NCI-H526 treated with DMSO at 0.1 percent for 48 hours (cell line): ENCODE measurements at regions not wholly inside any gene's neighbourhood (a gene's known extent, or its start where the extent isn't known, plus 50 kb on each side); places are given as distances from the start of the nearest gene placed in this dataset.
"Not testable (repeated sequence)": the region's sequence is repeated elsewhere in the genome, so short reads cannot be mapped to it uniquely, and the experiment has no call there.

Experiments
- DNase-seq: peaks from one replicate; lab custom pipeline; 2025; lab: John Stamatoyannopoulos, UW

DNA sequence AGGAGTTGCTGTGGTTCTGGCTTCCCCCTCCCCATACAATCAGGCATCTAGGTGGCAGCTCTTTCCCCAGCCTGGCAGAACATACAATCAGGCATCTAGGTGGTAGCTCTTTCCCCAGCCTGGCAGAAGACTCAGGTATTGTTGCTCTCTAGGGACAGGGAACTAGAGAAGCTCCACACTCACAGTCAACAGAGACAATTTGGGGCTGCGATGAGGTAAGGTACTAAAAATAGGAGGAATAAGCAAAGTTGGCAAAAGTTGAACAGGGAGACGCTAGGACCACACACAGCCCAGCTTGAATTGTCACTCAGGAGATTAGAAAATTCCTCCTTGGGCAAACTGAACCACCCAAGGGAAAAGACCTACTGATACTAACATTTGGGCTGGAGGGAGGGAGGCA, 315.5 kb upstream of the CDH5 start:
- no peak for DNase-seq

GRCh38 chr16:66049865-66050264, 316.6 kb upstream of the CDH5 start:
- no peak for DNase-seq

- DNase-seq, result no peak
Observed at GRCh38 chr16:66045626-66046025, 320.9 kb upstream of the CDH5 start.

- no peak for DNase-seq
Observed at GRCh38 chr16:66044556-66044955, 321.9 kb upstream of the CDH5 start.

GRCh38 chr16:66044089-66044488, 322.4 kb upstream of the CDH5 start:
- no peak for DNase-seq

DNA sequence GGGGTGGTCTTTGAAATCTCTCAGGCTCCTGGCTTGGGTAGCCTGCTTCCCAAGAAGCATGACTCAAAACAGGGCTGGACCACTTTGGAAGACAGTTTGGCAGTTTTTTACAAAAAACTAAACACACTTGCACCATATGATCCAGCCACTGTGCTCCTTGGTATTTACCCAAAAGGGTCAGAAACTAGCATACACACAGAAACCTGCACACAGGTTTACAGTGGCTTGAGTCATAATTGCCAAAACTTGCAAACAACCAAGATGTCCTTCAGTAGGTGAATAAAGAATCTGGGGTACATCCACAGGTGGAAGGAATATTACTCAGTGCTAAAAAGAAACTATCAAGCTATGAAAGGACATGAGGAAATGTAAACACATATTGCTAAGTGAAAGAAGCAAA, 323.2 kb upstream of the CDH5 start:
- DNase-seq, result no peak

- DNase-seq, result no peak
Observed at GRCh38 chr16:66042341-66042740, 324.1 kb upstream of the CDH5 start.

- DNase-seq, result no peak
Observed at GRCh38 chr16:66041907-66042306, 324.6 kb upstream of the CDH5 start.

- DNase-seq, result no peak
Observed at GRCh38 chr16:66039793-66040192, 326.7 kb upstream of the CDH5 start.

DNA sequence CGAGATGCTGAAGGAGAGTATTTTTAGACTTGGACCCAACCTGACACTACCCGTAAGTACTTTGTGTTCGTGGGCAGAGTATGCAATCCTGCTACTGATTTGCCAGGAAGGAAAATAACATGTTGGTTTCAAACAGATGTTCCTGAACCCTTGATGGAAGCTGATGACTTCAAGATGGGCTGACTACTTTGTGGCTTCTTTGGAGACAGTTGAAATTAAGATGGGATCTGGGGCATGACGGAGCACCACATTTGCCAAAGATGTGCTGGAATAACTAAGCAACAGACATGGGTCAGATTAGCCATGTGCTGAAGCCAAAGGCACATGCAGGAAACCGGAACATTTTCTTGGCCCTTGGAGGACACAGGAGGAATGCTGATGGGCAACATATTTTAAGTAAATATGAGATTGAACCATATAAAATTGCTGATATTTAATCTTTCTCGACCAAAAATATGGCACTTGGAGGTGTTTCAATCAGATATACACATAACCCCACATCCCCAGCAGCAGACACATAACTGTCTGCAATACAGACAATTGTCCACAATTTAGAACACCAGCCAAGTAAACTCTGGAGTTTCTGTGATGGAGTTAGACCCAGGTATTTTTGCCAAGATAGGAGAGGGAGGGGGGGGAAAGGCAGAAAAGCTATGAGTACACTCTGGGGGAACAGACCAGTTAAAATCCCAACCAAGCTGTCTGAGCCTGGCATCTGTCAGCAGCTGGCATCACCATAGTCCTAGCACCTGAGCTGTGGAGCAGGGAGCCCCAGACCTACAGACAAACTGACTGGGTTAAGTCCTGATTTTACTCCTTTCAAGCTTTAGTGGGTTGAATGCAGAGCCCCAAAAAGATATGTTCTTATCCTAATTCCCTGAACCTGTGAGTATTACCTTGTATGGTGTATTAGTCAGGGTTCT, 329.4 kb upstream of the CDH5 start:
- DNase-seq, result no peak

GRCh38 chr16:66036184-66036583, 330.3 kb upstream of the CDH5 start:
- no peak for DNase-seq

DNA sequence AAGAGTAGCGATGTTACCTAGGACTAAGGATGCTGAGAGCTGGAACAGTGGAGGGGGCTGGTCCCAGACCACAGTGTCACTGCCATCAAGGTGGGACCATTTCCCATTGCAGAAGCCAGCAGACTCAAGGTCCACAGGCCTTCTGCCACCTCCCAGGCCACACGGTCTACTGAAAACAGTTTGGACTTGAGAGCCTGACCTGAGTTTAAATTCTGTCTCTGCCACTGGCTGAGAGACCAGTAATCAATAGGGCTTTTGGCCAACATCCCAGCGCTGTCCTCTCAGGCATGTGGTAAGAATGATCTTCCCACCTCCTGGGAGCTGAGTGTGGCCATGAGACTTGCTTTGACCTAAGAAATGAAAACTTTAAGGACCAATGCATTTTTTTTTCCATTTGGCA, 331.4 kb upstream of the CDH5 start:
- no peak for DNase-seq

- DNase-seq, result no peak
Observed at GRCh38 chr16:66032841-66033240, 333.6 kb upstream of the CDH5 start.

DNA sequence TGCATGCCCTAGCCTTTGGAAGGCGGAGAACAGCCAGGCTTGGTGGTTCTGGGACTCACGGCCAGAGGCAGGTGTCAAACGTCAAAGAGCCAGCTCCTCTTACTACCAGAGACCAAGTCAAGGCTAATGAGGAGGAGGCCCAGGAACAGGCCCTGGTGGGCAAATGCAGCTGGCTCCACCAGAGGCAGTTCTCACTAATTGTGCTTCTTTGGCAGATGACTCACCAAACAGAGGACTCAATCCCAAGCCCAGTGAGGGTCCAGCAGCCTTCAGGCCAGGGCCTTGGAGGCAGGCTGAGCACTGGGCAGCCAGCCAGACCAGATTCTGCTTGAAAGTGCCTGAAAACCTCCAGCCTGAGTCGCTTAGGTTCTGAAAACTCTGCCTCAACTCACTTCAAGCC, 336.5 kb upstream of the CDH5 start:
- DNase-seq, result no peak

- no peak for DNase-seq
Observed at GRCh38 chr16:66028510-66029216, 337.8 kb upstream of the CDH5 start.

DNA sequence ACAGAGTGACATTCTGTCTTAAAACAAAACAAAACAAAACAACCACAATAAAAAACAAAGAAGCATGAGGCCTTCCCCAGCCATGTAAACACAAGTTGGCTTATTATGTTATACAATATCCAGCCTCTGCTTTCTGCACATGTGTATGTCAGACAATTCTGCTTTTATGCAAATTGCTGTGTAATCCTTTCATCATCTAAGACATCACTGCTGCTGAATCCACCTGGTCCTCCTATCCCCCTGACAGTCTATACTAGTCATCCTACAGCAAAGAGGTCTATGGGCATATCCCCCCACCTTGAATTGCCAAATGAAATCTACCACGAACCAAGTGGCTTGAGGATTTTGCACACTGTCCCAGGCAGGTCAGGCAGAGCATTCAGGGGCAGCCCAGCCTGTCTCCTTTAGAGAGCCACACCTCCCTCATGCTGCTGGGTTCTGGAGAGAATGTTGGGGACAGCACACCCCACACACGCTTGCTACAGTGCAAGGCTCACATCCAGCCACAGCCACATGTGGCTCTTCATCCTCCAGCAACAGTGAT, 339.6 kb upstream of the CDH5 start:
- no peak for DNase-seq

DNA sequence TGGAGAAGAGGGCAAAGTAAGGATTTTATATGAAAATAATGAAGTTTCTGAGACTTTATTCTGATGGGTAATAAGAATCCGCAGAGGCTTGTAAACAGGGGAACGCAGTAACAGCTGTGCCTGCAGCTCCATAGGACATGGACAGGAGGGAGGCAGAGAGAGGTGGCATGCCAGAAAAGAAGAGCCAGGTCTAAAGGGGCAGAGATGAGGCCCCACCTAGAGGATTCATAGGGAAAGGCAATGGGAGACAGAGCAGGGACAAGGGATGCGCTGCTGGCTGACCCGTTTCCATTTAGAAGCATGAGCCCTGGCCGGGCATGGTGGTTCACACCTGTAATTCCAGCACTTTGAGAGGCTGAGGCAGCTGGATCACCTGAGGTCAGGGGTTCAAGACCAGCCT, 340.3 kb upstream of the CDH5 start:
- no peak for DNase-seq

DNA sequence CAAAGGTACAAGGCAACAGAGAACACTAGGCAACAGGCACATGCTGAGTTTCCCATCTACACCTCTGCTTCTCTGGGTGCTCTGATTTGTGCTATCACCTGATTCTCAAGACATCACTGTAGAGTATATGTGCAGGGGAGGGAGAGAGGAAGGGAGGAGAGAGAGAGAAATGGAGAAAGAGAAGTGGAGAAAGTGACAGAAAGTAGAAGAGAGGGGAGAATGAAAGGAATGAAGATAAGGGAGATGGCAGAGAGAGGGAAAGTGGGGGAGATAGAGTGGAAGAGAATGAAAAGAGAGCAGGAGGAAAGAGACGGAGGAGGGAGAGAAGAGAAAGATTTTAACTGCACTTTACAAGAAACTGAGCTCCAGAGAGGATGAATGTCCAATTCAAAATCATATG, 340.7 kb upstream of the CDH5 start:
- no peak for DNase-seq

- not testable (repeated sequence) for DNase-seq
Observed at GRCh38 chr16:66024567-66024966, 341.9 kb upstream of the CDH5 start.

DNA sequence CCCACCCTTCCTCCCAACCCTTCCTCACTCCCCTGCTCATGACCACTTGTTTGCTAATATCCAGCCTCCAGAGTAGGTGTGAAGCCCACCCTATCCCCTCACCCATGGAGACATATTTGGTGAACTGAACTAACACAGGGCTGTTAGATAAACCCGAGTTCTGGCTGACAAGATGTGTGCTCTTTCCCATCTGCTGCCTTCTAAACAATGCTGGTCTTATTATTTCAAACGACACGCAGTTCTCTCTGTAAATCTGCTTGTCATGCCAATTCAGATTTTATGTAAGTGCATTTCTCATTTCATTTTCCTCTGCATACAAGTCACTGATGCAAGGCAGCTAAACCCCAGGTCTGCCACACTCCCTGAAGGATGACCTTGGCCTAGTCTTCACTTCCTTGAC, 343.0 kb upstream of the CDH5 start:
- DNase-seq, result no peak

GRCh38 chr16:66020642-66021041, 345.8 kb upstream of the CDH5 start:
- no peak for DNase-seq

GRCh38 chr16:66020046-66020445, 346.4 kb upstream of the CDH5 start:
- no peak for DNase-seq

GRCh38 chr16:66019502-66019901, 347.0 kb upstream of the CDH5 start:
- not testable (repeated sequence) for DNase-seq
